GF-D8 (cell line): ENCODE measurements at regions not wholly inside any gene's neighbourhood (a gene's known extent, or its start where the extent isn't known, plus 50 kb on each side); places are given as distances from the start of the nearest gene placed in this dataset.
"Not testable (repeated sequence)": the region's sequence is repeated elsewhere in the genome, so short reads cannot be mapped to it uniquely, and the experiment has no call there.

Experiments
- DNase-seq: peaks from one replicate; lab custom pipeline; 2025; lab: John Stamatoyannopoulos, UW

- DNase-seq: not testable (repeated sequence)
These were observed 123.9 kb upstream of the FAT1 start for GRCh38 chr4:186847429-186848131.

- DNase-seq: no peak
These were observed 124.8 kb upstream of the FAT1 start for GRCh38 chr4:186848437-186848836.

- DNase-seq: no peak
These were observed 127.8 kb upstream of the FAT1 start for GRCh38 chr4:186851291-186852072.

GRCh38 chr4:186852073-186852420, 128.4 kb upstream of the FAT1 start:
- DNase-seq: no peak

GRCh38 chr4:186852964-186853391, 129.3 kb upstream of the FAT1 start:
- DNase-seq: no peak

GRCh38 chr4:186854256-186854655, 130.6 kb upstream of the FAT1 start:
- no peak for DNase-seq

GRCh38 chr4:186855111-186855510, 131.5 kb upstream of the FAT1 start:
- DNase-seq: no peak

GRCh38 chr4:186857793-186858192, 134.1 kb upstream of the FAT1 start:
- no peak for DNase-seq

GRCh38 chr4:186858355-186858754, 134.7 kb upstream of the FAT1 start:
- no peak for DNase-seq

GRCh38 chr4:186859420-186859819, 135.8 kb upstream of the FAT1 start:
- DNase-seq: no peak

GRCh38 chr4:186861317-186861716, 137.7 kb upstream of the FAT1 start:
- DNase-seq: no peak

GRCh38 chr4:186871856-186872255, 148.2 kb upstream of the FAT1 start:
- DNase-seq: no peak

GRCh38 chr4:186873095-186873494, 149.4 kb upstream of the FAT1 start:
- DNase-seq: not testable (repeated sequence)

GRCh38 chr4:186875476-186875875, 151.8 kb upstream of the FAT1 start:
- no peak for DNase-seq

- no peak for DNase-seq
These were observed 153.4 kb upstream of the FAT1 start for GRCh38 chr4:186876961-186877626.

GRCh38 chr4:186878203-186878776, 154.6 kb upstream of the FAT1 start:
- DNase-seq: no peak

GRCh38 chr4:186881521-186882220, 158.0 kb upstream of the FAT1 start:
- DNase-seq: no peak

GRCh38 chr4:186882293-186882692, 158.6 kb upstream of the FAT1 start:
- DNase-seq: no peak

- DNase-seq: no peak
These were observed 161.6 kb upstream of the FAT1 start for GRCh38 chr4:186885289-186885688.

- DNase-seq: no peak
These were observed 163.1 kb upstream of the FAT1 start for GRCh38 chr4:186886759-186887158.

GRCh38 chr4:186887291-186887700, 163.6 kb upstream of the FAT1 start:
- no peak for DNase-seq

- DNase-seq: no peak
These were observed 164.1 kb upstream of the FAT1 start for GRCh38 chr4:186887752-186888151.
